GM19395 (cell line): ENCODE measurements at regions not wholly inside any gene's neighbourhood (a gene's known extent, or its start where the extent isn't known, plus 50 kb on each side); places are given as distances from the start of the nearest gene placed in this dataset.

Experiments
- ATAC-seq: cut with Tn5 transposase; IDR thresholded peaks from one replicate; pipeline ENCODE4 v1.9.1; 2021; ENCODE audit warnings: mild to moderate bottlenecking, moderate library complexity; ENCODE audit not compliant: unreplicated experiment

DNA sequence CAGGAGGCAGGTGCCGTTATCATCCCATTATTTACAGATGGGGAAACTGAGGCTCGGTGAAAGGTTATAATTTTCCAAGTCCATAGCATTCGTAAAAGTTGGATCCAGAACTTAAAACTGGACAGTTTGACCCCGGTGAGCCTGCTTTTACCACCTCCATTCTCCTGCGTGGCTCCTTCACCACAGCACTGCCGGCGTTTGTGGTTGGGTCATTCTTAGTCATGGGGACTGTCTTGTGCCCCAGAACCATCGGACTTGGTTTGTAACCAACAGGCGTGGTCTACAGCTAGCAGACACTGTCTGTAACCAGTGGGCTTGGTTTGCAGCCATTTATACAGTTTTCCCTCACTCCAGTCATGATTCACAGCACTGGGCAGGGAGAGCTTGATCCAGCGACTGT, 511.3 kb downstream of the NPHP4 start:
- no peak for ATAC-seq

DNA sequence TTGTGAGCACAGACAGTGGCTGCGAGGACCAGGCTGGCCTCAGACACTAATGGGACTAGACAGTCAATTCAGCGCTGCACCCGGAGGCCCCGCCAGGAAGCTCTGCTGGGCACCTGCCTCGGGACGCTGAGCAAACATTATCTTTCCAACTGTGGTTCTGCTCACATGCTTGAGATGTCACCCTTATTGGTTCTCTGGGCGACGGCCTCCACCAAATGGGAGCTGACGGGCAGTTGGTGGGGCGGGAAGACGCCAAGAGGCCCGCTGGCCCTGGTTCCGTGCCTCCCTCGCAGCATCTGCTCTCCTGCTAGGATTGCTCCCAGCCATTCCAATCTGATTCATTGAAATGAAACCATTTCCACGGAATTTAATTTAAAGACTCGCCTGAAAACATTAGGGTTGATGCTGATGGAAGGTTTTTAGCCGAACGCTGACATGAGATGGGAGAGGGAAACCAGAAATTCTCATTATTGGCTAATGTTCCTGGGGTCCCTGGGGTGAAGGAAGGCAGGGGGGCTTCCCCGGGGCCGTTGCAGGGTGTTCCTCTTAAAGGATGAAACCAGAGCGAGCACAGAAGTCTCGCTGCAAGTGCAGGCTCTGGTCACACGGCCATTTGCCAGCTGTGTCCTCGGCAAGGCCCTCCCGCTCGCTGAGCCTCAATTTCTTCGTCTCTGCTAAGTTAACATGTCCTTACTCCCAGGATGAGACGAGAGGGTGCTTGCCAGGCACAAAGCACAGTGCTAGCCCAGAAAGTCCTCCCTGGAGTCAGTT, 512.2 kb downstream of the NPHP4 start:
- no peak for ATAC-seq

DNA sequence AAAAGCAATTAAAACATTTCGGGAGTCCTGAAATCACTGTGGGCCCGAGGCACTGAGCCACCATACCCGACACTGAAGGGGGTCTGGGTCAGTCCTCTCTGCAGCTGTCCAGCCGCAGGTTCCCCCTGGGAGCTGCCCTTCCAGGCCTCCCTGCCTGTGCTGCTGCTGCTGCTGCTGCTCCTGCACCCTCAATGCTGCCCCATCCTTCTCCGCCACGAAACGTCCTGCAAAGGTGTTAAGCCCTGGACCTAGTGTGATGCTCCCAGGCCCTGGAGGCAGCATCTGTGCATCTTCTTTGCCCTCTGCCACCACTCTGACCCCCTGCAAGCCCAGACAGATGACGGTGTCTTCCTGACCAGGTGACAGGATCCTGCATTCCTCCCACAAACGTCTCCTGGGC, 513.3 kb downstream of the NPHP4 start:
- no peak for ATAC-seq

DNA sequence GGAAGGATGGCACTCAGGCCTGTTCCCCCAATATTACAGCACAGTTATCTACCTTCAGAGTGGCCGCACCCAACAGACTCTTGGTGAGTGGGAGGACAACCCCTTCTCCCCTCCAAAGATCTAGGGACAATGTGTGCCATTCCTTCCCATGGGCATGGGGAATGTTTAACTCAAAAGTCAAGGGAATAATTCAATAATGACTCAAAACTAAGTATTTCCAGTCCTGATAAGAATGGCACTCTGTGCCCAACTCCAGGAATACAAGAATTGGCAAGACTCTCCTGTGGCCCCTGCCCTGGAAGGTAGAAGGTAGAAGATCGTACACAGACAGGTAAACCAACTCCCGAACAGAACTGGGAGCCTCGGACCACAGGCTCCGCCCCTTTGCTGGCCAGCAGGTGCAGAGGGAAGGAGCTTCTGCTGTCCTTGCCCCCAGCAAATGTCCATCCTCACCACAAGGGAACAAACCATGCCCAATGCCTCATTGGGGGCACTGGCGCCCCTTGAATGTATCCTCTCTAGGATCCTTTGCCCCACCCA, 514.0 kb downstream of the NPHP4 start:
- ATAC-seq: no peak

DNA sequence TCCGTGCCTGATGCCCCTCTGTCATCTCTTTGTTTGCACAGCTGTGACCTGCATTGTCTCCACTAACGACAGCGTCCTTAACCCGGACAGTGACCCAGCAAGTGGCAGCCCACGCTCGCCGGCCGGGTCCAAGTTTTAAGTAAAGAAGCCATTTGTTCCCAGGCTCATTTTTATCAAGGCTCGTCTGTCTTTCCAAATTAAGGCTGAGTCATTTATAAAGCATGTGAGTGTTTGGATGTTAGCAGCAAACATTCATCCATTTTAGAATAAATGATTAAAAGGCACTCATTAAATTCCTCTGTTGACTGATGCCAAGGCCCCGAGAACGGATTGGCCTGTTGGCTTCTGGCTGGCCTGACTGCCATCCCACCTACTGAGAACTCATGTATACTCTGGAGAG, 514.5 kb downstream of the NPHP4 start:
- ATAC-seq: no peak

DNA sequence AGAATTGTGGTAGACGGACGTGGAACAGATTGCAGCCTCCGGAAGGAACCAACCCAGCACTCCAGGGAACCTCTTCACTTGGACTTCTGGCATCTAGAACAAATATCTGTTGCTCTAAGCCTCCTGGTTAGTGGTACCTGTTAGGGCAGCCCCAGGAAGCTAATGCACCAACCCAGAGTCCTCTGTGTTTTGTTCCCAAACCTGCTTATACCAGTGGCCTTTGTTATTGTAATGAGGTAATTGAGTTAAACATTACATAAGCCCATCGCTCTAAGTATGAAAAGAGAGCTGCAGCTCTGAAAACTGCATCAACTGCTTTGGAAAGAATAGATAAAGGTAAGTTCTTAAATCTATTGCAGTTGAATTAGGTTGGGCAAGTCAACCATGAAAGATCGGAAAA, 516.7 kb downstream of the NPHP4 start:
- no peak for ATAC-seq

DNA sequence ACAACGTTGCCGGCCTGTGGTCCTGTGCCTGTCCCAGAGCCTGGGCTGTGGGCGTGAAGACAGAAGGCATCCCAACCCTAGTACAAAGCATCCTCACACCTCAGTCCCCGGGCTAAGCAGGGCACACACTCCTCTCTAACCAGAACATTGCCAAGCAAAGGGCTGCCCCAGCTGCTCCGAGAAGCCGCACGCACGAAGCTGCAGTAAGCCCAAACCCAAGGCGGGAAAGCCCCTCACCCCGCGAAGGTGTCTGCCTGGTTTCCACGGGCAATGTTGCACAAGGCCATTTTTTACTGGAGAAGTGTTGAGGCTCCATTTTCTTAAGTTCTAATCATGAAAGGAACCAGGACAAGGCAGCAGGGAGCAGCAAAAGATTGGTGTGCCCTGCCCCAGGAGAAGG, 519.0 kb downstream of the NPHP4 start:
- no peak for ATAC-seq

DNA sequence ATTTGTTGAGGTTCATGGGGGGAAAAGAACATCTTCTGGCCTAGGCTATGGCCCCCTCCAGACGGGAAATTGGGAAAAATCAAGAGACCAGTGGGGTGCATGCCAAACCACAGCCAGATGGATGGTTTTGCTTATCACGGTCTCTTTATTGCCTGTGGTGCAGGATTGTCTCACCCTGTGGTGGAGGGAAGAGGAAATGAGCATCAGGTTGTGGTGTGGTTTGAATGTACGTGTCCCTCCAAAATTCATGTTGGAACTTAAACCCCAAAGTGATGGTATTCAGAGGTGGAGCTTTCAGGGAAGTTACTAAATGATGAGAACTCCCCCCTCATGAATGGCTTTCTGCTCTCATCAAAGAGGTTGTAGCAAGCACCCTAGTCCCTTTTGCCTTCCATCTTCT, 525.7 kb downstream of the NPHP4 start:
- no peak for ATAC-seq

DNA sequence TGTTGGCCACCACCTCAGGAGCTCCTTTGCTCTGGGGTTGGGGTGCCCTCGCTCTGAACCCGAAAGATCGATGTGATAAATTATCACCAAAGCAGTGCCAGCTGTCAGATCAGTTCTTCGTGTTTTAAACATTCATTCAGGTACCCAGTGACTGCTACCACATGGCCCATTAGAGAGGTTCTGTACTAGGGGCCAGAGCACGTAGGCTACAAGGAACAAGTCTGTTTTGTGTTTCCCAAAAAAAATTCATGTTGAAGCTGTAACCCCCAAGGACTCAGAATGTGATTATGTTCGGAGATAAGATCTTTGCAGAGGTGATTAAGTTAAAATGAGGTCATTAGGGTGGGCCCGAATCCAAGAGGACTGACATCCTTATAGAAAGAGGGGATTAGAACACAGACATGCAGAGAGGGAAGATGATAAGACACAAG, 526.9 kb downstream of the NPHP4 start:
- no peak for ATAC-seq

DNA sequence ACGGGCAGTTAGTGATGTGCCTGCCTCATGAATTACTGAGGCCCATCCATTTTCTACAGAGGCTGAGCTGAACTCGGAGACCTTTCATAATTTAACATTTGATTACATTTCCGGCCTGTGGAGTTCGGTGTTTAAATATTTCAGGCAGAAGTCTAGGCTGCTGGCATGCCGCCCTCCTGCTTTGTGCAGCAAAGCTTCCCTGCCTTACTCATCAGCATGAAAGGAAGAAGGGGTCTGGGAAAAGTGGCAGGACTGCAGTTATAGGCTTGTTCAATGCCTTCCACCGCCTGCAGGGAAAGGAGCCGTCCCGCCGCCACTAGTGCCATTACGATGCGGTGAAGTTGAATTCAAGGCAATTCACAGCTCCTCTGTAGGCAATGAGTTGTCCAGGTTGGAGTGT, 527.9 kb downstream of the NPHP4 start:
- no peak for ATAC-seq

DNA sequence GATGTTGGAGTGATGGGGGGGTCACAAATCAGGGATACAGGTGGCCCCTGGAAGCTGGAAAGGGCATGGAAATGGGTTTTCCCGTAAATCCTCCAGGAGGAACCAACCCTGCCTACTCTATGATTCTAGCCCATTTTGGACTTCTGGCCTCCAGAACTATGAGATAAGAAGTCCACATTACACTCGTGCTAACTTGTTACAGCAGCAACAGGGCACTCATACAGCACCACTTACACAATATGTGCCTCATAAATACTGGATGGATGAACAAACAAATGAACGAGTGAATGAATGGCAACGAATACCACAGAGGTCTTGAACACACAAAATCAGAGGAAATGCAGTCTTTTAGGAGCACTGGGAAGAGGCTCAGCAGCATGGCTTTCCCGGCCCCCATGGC, 531.3 kb downstream of the NPHP4 start:
- no peak for ATAC-seq

DNA sequence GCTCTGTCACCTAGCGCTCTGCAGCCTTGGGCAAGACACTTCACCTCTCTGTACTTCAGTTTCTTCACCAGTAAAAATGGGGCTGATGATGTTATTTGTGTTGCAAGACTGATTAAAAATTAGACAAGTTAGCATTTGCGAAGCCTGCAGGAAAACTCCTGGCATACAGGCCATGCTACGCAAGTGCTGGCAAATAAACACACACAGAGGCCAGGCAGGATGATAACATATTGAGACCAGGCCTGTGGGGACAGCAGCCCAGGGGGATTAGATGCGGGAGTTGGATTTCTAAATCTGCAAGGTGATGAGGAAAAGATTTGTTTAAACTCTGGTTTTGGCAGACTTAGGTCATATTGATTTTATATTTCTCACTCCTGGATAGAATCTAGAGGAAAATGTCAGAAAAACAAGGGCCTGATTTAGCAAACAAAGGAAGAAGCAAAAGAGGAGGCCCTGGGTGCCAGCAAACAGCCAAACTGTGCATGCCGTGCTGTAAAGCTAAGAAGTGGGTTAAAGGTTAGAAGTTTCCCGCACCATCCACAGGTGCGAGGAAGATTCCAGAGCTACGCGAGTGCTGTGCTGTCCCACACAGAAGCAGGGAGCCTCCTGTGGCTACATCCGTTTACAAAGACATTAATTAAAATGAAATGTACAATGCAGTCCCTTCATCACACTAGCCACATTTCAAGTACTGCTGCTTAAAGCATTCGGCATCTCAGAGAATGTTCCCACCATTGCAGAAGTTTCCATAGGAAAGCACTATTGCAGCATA, 532.2 kb downstream of the NPHP4 start:
- ATAC-seq: no peak

DNA sequence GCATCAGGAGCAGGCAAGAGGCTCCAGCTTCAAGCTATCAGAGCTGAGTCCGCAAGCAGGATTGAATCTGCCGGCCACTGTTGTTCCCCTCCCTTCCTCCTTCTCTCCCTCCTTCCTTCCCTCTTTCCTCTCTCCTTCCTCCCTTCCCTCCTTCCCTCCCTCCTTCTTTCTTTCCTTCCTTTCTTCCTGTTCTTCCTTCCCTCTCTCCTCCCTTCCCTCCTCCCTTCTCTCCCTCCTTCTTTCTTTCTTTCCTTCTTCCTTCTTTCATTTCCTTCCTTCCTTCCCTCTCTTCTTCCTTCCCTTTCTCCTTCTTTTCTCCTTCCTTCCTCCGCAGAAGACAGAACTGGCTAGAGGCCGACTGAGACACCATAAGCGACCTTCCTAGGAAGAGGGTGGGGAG, 534.0 kb downstream of the NPHP4 start:
- ATAC-seq: no peak

DNA sequence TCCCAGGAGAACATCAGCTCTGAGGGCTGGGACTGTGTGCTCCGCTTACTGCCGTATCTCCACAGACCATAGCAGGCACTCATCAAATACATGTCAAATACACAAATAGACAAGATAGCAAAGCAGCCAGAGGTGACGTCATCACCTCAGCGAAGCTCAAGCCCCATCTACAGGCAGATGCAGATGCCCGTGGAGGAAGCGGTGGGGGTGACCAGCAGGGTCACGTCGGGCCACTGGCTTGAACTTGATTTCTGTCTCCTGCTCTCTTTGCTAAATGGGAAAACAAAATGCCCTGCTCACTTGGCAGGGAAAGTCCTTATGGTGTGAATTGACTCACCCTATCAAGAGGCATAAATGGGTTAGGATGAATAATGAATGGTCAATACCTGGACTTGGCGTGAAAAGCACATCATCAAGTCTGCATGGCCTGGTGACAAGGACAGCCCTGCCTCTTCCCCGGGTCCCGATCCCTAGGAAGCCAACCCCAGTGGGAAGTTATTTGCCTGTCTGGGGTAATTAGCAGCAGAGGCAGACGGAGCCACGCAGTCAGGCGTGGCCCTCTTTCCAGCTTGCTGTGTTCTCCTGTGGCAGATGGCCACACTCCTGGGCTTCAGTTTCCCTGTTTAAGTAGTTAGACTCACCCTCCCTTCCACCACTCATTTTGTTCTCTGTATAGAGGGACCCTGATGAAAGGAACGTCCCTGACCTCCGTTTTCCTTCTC, 536.0 kb downstream of the NPHP4 start:
- no peak for ATAC-seq

DNA sequence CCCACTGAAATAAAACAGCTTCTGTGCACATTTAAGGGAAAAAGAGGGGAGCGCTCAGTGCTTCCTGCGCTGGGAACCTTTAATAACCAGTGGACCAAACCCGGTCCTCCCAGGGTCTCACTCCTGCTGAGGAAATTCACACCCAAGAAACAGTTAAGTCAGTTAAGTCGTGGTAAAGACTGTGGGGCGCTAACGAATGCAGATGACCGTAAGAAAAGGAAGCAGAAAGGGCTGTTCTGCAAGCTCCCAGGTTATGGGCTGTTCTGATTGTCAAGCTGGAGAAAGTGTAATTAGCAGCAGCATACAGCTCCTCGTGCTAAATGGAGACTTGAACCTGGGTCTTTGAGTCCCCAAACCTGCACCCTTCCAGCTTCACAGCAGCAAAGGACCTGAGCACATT, 536.6 kb downstream of the NPHP4 start:
- no peak for ATAC-seq

DNA sequence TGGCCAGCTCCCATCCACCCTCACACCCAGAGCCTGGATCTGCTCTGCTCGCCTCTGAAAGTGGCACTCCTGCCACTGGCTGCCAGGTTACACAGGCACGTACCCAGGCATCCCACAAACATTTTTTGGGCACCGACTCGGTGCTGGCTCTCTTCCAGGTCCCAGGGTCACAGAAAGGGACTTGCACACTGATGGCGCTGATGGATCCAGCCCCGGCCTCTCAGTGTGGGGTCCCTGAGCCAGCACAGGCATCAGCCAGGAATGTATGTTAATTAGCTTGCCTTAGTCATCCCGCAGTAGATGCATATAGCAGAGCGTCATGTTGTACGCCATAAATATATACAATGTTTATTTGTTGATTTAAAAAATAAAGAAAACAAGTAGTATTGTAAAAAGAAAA, 537.2 kb downstream of the NPHP4 start:
- no peak for ATAC-seq

DNA sequence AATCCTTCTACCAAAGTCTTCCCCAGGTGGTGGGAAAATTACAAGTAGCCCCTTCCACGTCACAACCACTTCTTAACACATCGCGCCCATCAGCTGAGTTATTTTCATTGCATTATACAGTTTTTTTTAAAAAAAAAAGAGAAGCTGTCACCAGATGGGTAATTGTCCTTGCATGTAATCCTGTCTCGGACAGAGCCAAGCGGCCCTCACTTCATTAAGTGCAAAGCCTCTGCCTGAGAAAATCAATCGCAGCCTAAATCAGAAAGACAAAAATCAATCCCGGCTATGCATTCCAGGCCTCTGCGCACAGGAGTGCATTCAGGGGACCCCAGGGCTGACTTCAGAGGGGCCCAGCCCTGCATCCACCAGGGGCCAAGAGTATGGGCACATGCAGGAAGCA, 538.9 kb downstream of the NPHP4 start:
- no peak for ATAC-seq

DNA sequence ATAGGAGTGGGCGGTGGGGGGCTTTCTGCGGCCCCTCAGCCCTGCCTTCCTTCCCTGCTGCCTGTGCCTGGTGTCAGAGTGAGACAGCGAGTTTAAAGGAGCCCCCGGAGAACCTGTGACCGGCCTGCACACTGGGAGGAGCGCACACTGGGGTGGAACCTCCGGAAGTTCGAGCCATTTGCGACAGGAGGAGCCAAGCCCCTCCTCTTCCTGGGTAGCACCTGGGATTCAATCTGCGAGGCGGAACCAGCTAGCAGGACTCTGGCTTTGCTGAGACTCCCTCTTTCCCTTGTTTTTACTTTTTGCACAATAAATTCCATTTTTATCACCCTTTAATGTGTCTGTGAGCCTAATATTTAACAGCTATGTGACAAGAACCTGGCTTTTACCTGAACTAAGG, 540.6 kb downstream of the NPHP4 start:
- ATAC-seq: no peak

DNA sequence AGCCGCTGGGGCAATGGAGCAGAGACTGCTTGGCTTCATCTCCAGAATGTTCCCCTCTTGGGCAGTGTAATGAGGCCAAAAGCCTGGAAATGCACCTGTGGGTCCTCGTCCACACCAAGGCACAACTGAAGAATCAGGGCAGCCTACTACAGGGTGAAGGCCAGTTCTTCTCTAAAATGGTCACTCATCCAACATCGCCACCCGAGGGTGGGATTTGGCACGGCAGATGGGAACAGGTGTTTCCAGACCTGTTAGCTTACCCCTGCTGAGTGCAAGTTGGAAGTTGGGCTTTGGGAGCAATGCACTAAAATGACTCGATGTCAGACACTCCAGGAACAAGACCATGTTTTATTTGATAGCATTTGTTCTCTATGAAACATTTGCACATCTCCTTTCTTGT, 543.7 kb downstream of the NPHP4 start:
- ATAC-seq: no peak

DNA sequence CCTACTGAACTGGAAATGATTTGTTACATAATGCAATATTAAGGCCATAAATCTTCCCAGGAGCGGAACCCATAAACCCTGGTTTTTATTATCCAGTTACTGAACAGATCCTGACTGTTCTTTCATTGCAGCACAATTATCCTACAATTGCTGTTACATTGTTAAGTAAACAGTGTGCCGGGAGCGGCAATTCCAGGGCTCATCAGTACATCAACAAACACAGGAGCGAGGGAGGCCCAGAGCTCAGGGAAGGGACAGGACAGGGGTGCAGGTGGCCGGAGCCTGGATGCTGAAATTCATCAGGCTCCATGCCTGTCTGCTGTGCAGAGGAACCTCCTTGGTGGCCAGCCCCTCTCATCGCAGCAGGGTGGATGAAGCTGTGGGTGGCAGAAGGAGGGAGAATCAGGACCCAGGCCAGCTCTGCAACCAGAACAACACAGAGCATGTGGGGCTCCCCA, 544.7 kb downstream of the NPHP4 start:
- ATAC-seq: no peak

DNA sequence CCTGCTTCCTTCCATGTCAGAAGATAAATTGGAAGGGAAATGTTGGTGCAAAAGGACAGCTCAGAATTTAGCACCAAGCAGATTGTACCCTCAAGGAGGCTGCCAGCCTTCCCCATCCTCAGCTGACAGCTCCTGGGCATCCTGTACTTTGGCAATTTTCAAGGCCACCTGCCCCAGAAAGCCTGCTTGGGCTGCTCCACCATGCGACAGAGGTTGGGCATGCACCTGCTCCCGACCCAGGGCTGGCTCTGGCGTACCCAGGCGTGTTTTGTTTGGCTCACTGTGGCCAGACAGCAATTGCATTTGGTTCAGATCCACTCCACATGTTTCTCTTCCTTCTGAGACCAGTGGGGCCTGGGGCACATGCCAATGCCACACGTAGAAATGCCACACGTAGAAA, 547.8 kb downstream of the NPHP4 start:
- no peak for ATAC-seq

DNA sequence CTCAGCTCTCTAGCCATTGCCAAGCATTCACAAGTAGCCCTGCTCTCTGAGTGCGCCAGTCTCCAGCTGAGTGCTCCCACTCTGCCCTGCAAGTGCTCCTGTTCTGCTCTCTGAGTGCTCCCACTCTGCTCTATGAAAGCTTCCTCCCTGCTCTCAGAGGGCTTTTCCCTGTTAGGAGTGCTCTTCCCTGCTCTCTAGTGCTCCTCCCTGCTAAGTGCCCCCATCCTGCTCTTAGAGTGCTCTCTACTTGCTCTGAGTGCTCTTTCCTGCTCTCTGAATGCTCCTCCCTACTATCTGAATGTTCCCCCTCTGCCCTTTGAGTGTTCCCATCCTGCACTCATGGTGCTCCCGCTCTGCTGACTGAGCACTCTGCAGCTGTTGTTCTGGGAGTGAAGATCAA, 555.4 kb downstream of the NPHP4 start:
- ATAC-seq: no peak
